ENCODE measurements at regions not wholly inside any gene's neighbourhood (a gene's known extent, or its start where the extent isn't known, plus 50 kb on each side); places are given as distances from the start of the nearest gene placed in this dataset.

GRCh38 chr1:62989497-62989896 lies 205.6 kb downstream of the ATG4C start:
- DNase-seq: no peak

- DNase-seq: peak; percentile 53
Measured at GRCh38 chr1:62991152-62991551, 207.2 kb downstream of the ATG4C start.

GRCh38 chr1:62993844-62994243 lies 209.9 kb downstream of the ATG4C start:
- no peak for DNase-seq

- DNase-seq: no peak
Measured at GRCh38 chr1:62995173-62995572, 211.2 kb downstream of the ATG4C start.

GRCh38 chr1:62997884-62998283 lies 214.0 kb downstream of the ATG4C start:
- no peak for DNase-seq

GRCh38 chr1:62998845-62999649 lies 215.1 kb downstream of the ATG4C start:
- DNase-seq: no peak

GRCh38 chr1:63000508-63000907 lies 216.6 kb downstream of the ATG4C start:
- no peak for DNase-seq

GRCh38 chr1:63004868-63005267 lies 220.9 kb downstream of the ATG4C start:
- no peak for DNase-seq

GRCh38 chr1:63005812-63006211 lies 221.9 kb downstream of the ATG4C start:
- no peak for DNase-seq

GRCh38 chr1:63009421-63009820 lies 225.5 kb downstream of the ATG4C start:
- DNase-seq: no peak

GRCh38 chr1:63010913-63011660 lies 227.2 kb downstream of the ATG4C start:
- DNase-seq: no peak

GRCh38 chr1:63012339-63012738 lies 228.4 kb downstream of the ATG4C start:
- no peak for DNase-seq

GRCh38 chr1:63014267-63014666 lies 230.3 kb downstream of the ATG4C start:
- no peak for DNase-seq

GRCh38 chr1:63022319-63022718 lies 238.4 kb downstream of the ATG4C start:
- no peak for DNase-seq

- DNase-seq: no peak
Measured at GRCh38 chr1:63023171-63023570, 239.2 kb downstream of the ATG4C start.

- no peak for DNase-seq
Measured at GRCh38 chr1:63023637-63024036, 239.7 kb downstream of the ATG4C start.

- no peak for DNase-seq
Measured at GRCh38 chr1:63024132-63024531, 240.2 kb downstream of the ATG4C start.

GRCh38 chr1:63027176-63027575 lies 243.2 kb downstream of the ATG4C start:
- DNase-seq: no peak

GRCh38 chr1:63032171-63032570 lies 248.2 kb downstream of the ATG4C start:
- DNase-seq: no peak

GRCh38 chr1:63033211-63033610 lies 249.3 kb downstream of the ATG4C start:
- DNase-seq: no peak

- no peak for DNase-seq
Measured at GRCh38 chr1:63034256-63034655, 250.3 kb downstream of the ATG4C start.

- DNase-seq: no peak
Measured at GRCh38 chr1:63038586-63038985, 254.7 kb downstream of the ATG4C start.

GRCh38 chr1:63041660-63042059 lies 257.7 kb downstream of the ATG4C start:
- DNase-seq: no peak

GRCh38 chr1:63042278-63042677 lies 258.3 kb downstream of the ATG4C start:
- DNase-seq: peak; percentile 56

All from NCI-H2107 (cell line).